ENCODE measurements at regions not wholly inside any gene's neighbourhood (a gene's known extent, or its start where the extent isn't known, plus 50 kb on each side); places are given as distances from the start of the nearest gene placed in this dataset.

- DNase-seq: no peak
- 51 to 79% methylated on average over 2 to 4 of the region's 4 CpGs for WGBS, 2 donors
- H3K36me3 ChIP-seq: no peaks in the 10 kb centered on the region
Measured at GRCh38 chr4:164531336-164531735, 222.6 kb upstream of the SMIM31 start.

GRCh38 chr4:164536814-164537213 lies 217.1 kb upstream of the SMIM31 start:
- H3K36me3 ChIP-seq: no peaks in the 10 kb centered on the region
- H3K4me1 ChIP-seq: peaks cover 0 to 38% (median 23%) of the 10 kb centered on the region in 3 donors
- no peak overlapping the region for H3K4me3 ChIP-seq
- 38 to 65% methylated on average over 2 of the region's 2 CpGs for WGBS, 2 donors
- intact Hi-C loops (cut with DNase I): no loop called here
- DNase-seq: no peak
- TF ChIP-seq POLR2A (IDR thresholded peaks at IDR 0.05): no peak
- TF ChIP-seq CTCF (IDR thresholded peaks at IDR 0.05): peak in 2 of 6 experiments; percentile 36 to 41
- no peaks in the 10 kb centered on the region for H3K27me3 ChIP-seq
- H3K27ac ChIP-seq: peak overlapping the region; percentile 2 to 79 (median 68)
- peaks cover 0 to 13% (median 10%) of the 10 kb centered on the region in 3 donors for H3K9me3 ChIP-seq

More at GRCh38 chr4:164531336-164531735, 222.6 kb upstream of the SMIM31 start:
- no peak overlapping the region for H3K4me3 ChIP-seq
- TF ChIP-seq POLR2A (IDR thresholded peaks at IDR 0.05) (no peak), CTCF (IDR thresholded peaks at IDR 0.05) (no peak)
- peaks cover 0 to 43% (median 9%) of the 10 kb centered on the region in 3 donors for H3K4me1 ChIP-seq
- intact Hi-C loops (cut with DNase I): no loop called here
- H3K27me3 ChIP-seq: no peaks in the 10 kb centered on the region
- H3K27ac ChIP-seq: no peak overlapping the region
- H3K9me3 ChIP-seq: no peaks in the 10 kb centered on the region

- H3K27ac ChIP-seq: peak overlapping the region; percentile 2 to 79 (median 68)
- H3K27me3 ChIP-seq: no peaks in the 10 kb centered on the region
- 40 to 59% methylated on average over 4 of the region's 4 CpGs for WGBS, 2 donors
- no peak for DNase-seq
- peaks cover 0 to 13% (median 10%) of the 10 kb centered on the region in 3 donors for H3K9me3 ChIP-seq
- H3K4me3 ChIP-seq: no peak overlapping the region
- peaks cover 0 to 38% (median 23%) of the 10 kb centered on the region in 3 donors for H3K4me1 ChIP-seq
- H3K36me3 ChIP-seq: no peaks in the 10 kb centered on the region
- intact Hi-C loops (cut with DNase I): no loop called here
- TF ChIP-seq POLR2A (IDR thresholded peaks at IDR 0.05) (no peak), CTCF (IDR thresholded peaks at IDR 0.05) (no peak)
Measured at GRCh38 chr4:164538097-164538496, 215.8 kb upstream of the SMIM31 start.

- H3K27me3 ChIP-seq: no peaks in the 10 kb centered on the region
- peaks cover 0 to 31% (median 18%) of the 10 kb centered on the region in 3 donors for H3K4me1 ChIP-seq
- peaks cover 0 to 13% (median 10%) of the 10 kb centered on the region in 3 donors for H3K9me3 ChIP-seq
- no peaks in the 10 kb centered on the region for H3K36me3 ChIP-seq
- 86 to 100% methylated on average over 2 of the region's 2 CpGs for WGBS, 2 donors
- no peak for TF ChIP-seq POLR2A (IDR thresholded peaks at IDR 0.05)
- TF ChIP-seq CTCF (IDR thresholded peaks at IDR 0.05): no peak
- H3K27ac ChIP-seq: no peak overlapping the region
- intact Hi-C loops (cut with DNase I): no loop called here
- no peak overlapping the region for H3K4me3 ChIP-seq
- DNase-seq: no peak
Measured at GRCh38 chr4:164540987-164541386, 212.9 kb upstream of the SMIM31 start.

- Histone ChIP-seq H3K27me3 (no peaks in the 10 kb centered on the region), H3K4me3 (no peak overlapping the region), H3K9me3 (peaks cover 0 to 13% (median 10%) of the 10 kb centered on the region in 3 donors), H3K4me1 (peaks cover 0 to 18% (median 8%) of the 10 kb centered on the region in 3 donors), H3K36me3 (no peaks in the 10 kb centered on the region), H3K27ac (no peak overlapping the region)
- TF ChIP-seq CTCF (IDR thresholded peaks at IDR 0.05): no peak
- TF ChIP-seq POLR2A (IDR thresholded peaks at IDR 0.05): no peak
- no peak for DNase-seq
- 52 to 74% methylated on average over 1 of the region's 1 CpG for WGBS, 2 donors
- intact Hi-C loops (cut with DNase I): no loop called here
Measured at GRCh38 chr4:164542431-164542830, 211.5 kb upstream of the SMIM31 start.
